GM19468 (cell line): ENCODE measurements at regions not wholly inside any gene's neighbourhood (a gene's known extent, or its start where the extent isn't known, plus 50 kb on each side); places are given as distances from the start of the nearest gene placed in this dataset.

ENCODE experiments used
- ATAC-seq: cut with Tn5 transposase; IDR thresholded peaks from one replicate; pipeline ENCODE4 v1.9.1; 2021; ENCODE audit warnings: mild to moderate bottlenecking, moderate library complexity, moderate number of reproducible peaks; ENCODE audit not compliant: unreplicated experiment; ENCODE audit errors: extremely low read depth

GRCh38 chr3:182045736-182046135, 334.0 kb downstream of the SOX2 start:
- no peak for ATAC-seq

- no peak for ATAC-seq
Measured at GRCh38 chr3:182046166-182046764, 334.5 kb downstream of the SOX2 start.

- no peak for ATAC-seq
Measured at GRCh38 chr3:182050932-182051331, 339.2 kb downstream of the SOX2 start.

- no peak for ATAC-seq
Measured at GRCh38 chr3:182052332-182052731, 340.6 kb downstream of the SOX2 start.

GRCh38 chr3:182052757-182053156, 341.0 kb downstream of the SOX2 start:
- ATAC-seq = no peak

- ATAC-seq = no peak
Measured at GRCh38 chr3:182058488-182058887, 346.8 kb downstream of the SOX2 start.

GRCh38 chr3:182063742-182064141, 352.0 kb downstream of the SOX2 start:
- ATAC-seq = no peak

GRCh38 chr3:182067423-182067822, 355.7 kb downstream of the SOX2 start:
- no peak for ATAC-seq

GRCh38 chr3:182078316-182078715, 366.6 kb downstream of the SOX2 start:
- ATAC-seq = no peak

GRCh38 chr3:182078929-182079328, 367.2 kb downstream of the SOX2 start:
- ATAC-seq = no peak

GRCh38 chr3:182081096-182081495, 369.4 kb downstream of the SOX2 start:
- ATAC-seq = no peak

GRCh38 chr3:182083112-182083511, 371.4 kb downstream of the SOX2 start:
- no peak for ATAC-seq

- no peak for ATAC-seq
Measured at GRCh38 chr3:182092662-182093262, 381.0 kb downstream of the SOX2 start.

GRCh38 chr3:182094321-182094720, 382.6 kb downstream of the SOX2 start:
- no peak for ATAC-seq

GRCh38 chr3:182104881-182105280, 393.2 kb downstream of the SOX2 start:
- no peak for ATAC-seq

GRCh38 chr3:182105875-182106274, 394.1 kb downstream of the SOX2 start:
- no peak for ATAC-seq

GRCh38 chr3:182108371-182108770, 396.6 kb downstream of the SOX2 start:
- no peak for ATAC-seq

GRCh38 chr3:182111967-182112366, 400.2 kb downstream of the SOX2 start:
- ATAC-seq = no peak

- ATAC-seq = no peak
Measured at GRCh38 chr3:182115328-182116015, 403.7 kb downstream of the SOX2 start.

- ATAC-seq = no peak
Measured at GRCh38 chr3:182116386-182116785, 404.7 kb downstream of the SOX2 start.

GRCh38 chr3:182117131-182117530, 405.4 kb downstream of the SOX2 start:
- no peak for ATAC-seq

GRCh38 chr3:182117583-182117982, 405.9 kb downstream of the SOX2 start:
- ATAC-seq = no peak
